Activated B cell treated with CpG ODN at 0.5 μM for 24 hours (primary cell): ENCODE measurements at regions not wholly inside any gene's neighbourhood (a gene's known extent, or its start where the extent isn't known, plus 50 kb on each side); places are given as distances from the start of the nearest gene placed in this dataset.

Source experiments
- ATAC-seq: fragments of 200-7000 bp; cut with Tn5 transposase; one replicate; pipeline ENCODE4 v1.10.0; 2021; ENCODE audit warnings: low read depth, mild to moderate bottlenecking, moderate library complexity
- CTCF ChIA-PET: fragments of 350-600 bp; sonication (Branson Sonifier 250); formaldehyde crosslinking; loops from one replicate; lab custom pipeline; 2021; ENCODE audit warnings: antibody characterized with exemption; lab: Charles Lee
- POLR2A ChIA-PET: fragments of 350-600 bp; sonication (Branson Sonifier 250); formaldehyde crosslinking; loops from one replicate; lab custom pipeline; 2021; ENCODE audit warnings: antibody characterized with exemption; lab: Charles Lee
- DNase-seq: peaks from one replicate; pipeline ENCODE4 v3.0.0; 2022
- H3K27ac Mint-ChIP-seq: one replicate; pipeline ENCODE4 v1.8.0; 2020; ENCODE audit warnings: mixed read lengths
- H3K27me3 Mint-ChIP-seq: one replicate; pipeline ENCODE4 v1.8.0; 2021; ENCODE audit warnings: mixed read lengths
- H3K36me3 Mint-ChIP-seq: one replicate; pipeline ENCODE4 v1.8.0; 2021; ENCODE audit warnings: low read depth, mixed read lengths
- H3K4me1 Mint-ChIP-seq: one replicate; pipeline ENCODE4 v1.8.0; 2021; ENCODE audit warnings: mixed read lengths
- H3K4me3 Mint-ChIP-seq: one replicate; pipeline ENCODE4 v1.8.0; 2020; ENCODE audit warnings: mild to moderate bottlenecking, mixed read lengths
- H3K9me3 Mint-ChIP-seq: one replicate; pipeline ENCODE4 v1.8.0; 2020; ENCODE audit warnings: mixed read lengths
- intact Hi-C: fragments of 100-400 bp; cut with micrococcal nuclease; formaldehyde crosslinking; loops from one replicate; pipeline ENCODE4 v1.15.1; 2024
- TF ChIP-seq, protein P1 (sequence below): fragments of 200-600 bp; IDR thresholded peaks from one replicate; pipeline ENCODE4 v1.8.0; 2022; ENCODE audit warnings: antibody characterized with exemption, mild to moderate bottlenecking

DNA sequence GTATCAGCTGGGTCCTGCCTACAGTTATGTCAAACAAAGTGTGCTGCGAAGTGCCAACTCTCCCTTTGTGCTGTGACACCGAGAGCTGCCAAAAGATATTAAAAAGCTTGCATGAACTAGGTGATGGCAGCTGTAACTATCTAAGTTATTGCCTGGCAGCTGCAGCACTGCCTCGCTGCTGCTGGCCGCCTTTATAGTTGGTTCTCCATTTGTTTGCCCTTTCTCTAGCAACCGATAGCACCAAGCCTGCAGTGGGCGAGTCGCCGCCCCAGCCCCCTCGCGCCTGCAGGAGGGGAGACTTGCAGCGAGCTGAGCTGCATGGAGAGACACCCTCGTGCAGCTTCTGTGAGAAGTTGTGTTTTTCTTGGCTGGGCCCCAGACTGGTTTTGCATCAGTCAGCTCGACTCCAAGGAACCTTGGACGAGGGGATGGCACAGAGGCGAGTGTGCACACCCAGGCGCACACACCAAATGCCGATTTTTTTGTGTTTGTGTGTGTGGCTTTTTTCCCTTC, 330.6 kb downstream of the RPS6KC1 start:
- ChIA-PET CTCF (no interaction called here), POLR2A (no interaction called here)
- Mint-ChIP-seq H3K4me1 (no peaks in the 10 kb centered on the region), H3K4me3 (no peak overlapping the region), H3K36me3 (no peaks in the 10 kb centered on the region), H3K9me3 (no peaks in the 10 kb centered on the region), H3K27ac (no peak overlapping the region), H3K27me3 (no peaks in the 10 kb centered on the region)
- intact Hi-C loops: no loop called here
- no peak for ATAC-seq
- DNase-seq: no peak
- TF ChIP-seq, protein P1, sequence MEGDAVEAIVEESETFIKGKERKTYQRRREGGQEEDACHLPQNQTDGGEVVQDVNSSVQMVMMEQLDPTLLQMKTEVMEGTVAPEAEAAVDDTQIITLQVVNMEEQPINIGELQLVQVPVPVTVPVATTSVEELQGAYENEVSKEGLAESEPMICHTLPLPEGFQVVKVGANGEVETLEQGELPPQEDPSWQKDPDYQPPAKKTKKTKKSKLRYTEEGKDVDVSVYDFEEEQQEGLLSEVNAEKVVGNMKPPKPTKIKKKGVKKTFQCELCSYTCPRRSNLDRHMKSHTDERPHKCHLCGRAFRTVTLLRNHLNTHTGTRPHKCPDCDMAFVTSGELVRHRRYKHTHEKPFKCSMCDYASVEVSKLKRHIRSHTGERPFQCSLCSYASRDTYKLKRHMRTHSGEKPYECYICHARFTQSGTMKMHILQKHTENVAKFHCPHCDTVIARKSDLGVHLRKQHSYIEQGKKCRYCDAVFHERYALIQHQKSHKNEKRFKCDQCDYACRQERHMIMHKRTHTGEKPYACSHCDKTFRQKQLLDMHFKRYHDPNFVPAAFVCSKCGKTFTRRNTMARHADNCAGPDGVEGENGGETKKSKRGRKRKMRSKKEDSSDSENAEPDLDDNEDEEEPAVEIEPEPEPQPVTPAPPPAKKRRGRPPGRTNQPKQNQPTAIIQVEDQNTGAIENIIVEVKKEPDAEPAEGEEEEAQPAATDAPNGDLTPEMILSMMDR: no peak

DNA sequence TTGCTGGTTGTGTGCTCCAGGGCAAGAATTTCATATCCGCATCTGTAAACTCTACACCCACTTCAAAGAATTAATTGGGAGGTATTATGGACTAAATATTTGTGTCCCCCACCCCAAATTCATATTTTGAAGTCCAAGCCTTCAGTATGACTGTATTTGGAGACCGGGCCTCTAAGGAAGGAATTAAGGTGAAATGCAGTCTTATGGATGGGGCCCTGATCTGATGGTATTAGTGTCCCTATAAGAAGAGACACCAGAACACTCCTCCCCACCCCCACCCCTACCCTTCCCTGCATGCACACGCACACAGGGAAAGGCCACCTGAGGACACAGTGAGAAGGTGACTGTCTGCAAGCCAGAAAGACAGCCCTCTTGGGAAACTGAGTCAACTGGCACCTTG, 332.4 kb downstream of the RPS6KC1 start:
- TF ChIP-seq, protein P1: no peak
- ATAC-seq (no peak), DNase-seq (no peak)
- Mint-ChIP-seq H3K36me3 (no peaks in the 10 kb centered on the region), H3K4me3 (no peak overlapping the region), H3K27ac (no peak overlapping the region), H3K4me1 (no peaks in the 10 kb centered on the region), H3K9me3 (no peaks in the 10 kb centered on the region), H3K27me3 (no peaks in the 10 kb centered on the region)
- ChIA-PET POLR2A (no interaction called here), CTCF (no interaction called here)
- intact Hi-C loops: no loop called here

DNA sequence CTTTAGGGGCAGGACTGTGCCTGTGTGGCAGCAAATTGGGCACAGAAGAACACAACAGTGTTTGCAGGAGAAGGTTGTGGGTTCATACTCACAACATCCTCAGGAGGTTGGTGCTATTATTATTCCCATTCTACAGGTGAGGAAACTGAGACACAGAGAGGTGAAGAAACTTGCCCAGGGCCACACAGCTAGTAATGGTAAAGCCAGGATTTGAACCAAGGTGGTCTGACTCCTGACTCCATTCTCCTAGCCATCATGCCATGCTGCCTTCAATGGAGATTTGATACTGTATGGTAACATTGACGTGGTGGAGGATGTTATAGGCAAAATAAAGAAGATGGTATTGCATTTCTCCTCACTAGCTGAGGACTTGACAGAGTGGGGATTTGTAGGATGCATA, 334.2 kb downstream of the RPS6KC1 start:
- POLR2A ChIA-PET: no interaction called here
- ATAC-seq (no peak), DNase-seq (no peak)
- Mint-ChIP-seq H3K27me3 (no peaks in the 10 kb centered on the region), H3K27ac (no peak overlapping the region), H3K4me3 (no peak overlapping the region), H3K9me3 (no peaks in the 10 kb centered on the region), H3K36me3 (no peaks in the 10 kb centered on the region), H3K4me1 (no peaks in the 10 kb centered on the region)
- TF ChIP-seq, protein P1: no peak
- intact Hi-C loops: no loop called here
- CTCF ChIA-PET: no interaction called here

DNA sequence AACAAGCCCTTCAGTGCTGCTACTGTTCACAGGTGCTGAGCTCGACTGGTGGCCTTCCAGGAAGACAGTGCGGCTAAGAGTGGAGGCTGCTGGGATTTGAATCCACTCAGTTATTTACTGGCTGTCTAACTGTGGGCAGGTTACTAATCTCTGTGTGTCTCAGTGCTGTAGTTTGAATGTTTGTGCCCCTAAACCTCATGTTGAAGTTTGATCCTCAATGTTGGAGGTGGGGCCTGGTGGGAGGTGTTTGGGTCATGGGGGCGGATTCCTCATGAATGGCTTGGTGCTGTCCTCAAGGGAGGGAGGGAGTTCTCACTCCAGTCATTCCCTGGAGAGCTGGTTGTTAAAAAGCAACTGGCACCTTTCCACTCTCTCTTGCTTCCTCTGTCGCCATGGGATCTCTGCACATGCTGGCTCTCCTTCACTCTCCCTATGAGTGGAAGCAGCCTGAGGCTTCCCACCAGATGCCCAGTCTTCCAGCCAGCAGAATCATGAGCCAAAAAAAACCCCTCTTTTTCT, 334.8 kb downstream of the RPS6KC1 start:
- ATAC-seq (no peak), DNase-seq (no peak)
- no peaks in the 10 kb centered on the region for H3K27me3 Mint-ChIP-seq
- TF ChIP-seq, protein P1: no peak
- H3K36me3 Mint-ChIP-seq: no peaks in the 10 kb centered on the region
- ChIA-PET POLR2A (no interaction called here), CTCF (no interaction called here)
- intact Hi-C loops: no loop called here
- H3K27ac Mint-ChIP-seq: no peak overlapping the region
- no peaks in the 10 kb centered on the region for H3K9me3 Mint-ChIP-seq
- H3K4me3 Mint-ChIP-seq: no peak overlapping the region
- no peaks in the 10 kb centered on the region for H3K4me1 Mint-ChIP-seq

DNA sequence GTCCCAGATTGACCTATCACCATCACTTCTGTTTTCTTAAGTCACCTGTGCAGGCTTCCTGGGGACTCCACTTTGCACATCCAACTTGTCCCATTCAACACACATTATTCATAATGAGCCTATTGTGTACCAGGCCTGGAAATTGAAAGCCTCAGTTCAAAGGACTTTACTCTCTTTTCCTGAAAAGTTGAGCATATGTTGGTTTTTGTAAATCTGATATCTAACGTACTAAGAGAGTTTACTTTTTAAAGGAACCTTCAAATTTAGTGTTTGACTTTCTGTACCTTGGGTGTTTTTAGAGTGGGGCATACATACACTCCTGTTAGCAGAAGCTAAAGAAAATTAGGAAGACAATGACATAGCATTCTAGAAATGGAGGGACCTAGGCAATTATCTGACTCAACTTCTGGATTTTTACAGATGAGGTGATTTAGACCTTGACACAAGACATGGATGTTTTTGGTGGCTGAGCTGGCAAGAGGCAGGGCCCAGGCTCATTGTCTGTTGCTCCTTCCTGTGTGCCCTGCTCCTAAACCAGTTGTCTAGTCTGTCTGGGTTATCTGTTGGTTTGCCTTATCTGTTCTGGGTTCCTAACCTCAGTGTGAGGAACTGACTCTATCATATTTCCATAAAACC, 336.5 kb downstream of the RPS6KC1 start:
- Mint-ChIP-seq H3K4me1 (no peaks in the 10 kb centered on the region), H3K9me3 (no peaks in the 10 kb centered on the region), H3K27me3 (no peaks in the 10 kb centered on the region), H3K4me3 (no peak overlapping the region), H3K27ac (no peak overlapping the region), H3K36me3 (no peaks in the 10 kb centered on the region)
- ChIA-PET CTCF (no interaction called here), POLR2A (no interaction called here)
- TF ChIP-seq, protein P1: no peak
- intact Hi-C loops: no loop called here
- ATAC-seq (no peak), DNase-seq (no peak)
